ENCODE measurements at regions not wholly inside any gene's neighbourhood (a gene's known extent, or its start where the extent isn't known, plus 50 kb on each side); places are given as distances from the start of the nearest gene placed in this dataset.
"Not testable (repeated sequence)": the region's sequence is repeated elsewhere in the genome, so short reads cannot be mapped to it uniquely, and the experiment has no call there.

DNA sequence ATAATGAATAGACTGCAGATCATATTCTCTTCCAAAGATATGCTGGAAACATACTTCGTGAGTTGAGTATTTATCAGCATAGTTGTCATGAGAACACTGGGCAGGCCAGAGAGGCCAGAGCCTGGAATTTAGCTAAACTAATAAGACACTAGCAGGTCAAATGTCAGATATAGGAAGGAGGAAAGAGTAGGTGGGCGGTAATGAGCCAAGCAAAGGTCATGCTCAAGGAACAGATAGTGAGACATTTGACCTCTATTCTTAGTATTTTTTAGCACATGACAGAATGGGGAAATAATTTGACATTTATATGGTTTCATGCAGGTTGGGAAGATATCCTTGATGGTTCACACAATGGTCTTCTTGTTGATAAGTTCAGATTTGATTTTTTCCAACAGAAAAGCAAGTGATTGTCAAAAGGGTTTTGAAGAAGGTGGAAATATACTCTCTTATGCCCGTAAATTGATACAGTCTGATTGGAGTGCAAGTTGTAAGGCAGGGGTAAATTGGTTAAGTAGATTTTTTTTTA lies 99.6 kb upstream of the GOLGA6L4 start:
- not testable (repeated sequence) for H3K36me3 Mint-ChIP-seq, DNase-seq, H3K9me3 Mint-ChIP-seq
- H3K4me1 Mint-ChIP-seq = peaks cover 3 to 13% of the 10 kb centered on the region in 2 donors
- peak overlapping the region; percentile 16 to 22 for H3K4me3 Mint-ChIP-seq
- peak; percentile 61 to 64 for ATAC-seq (replicated peaks)
- H3K27me3 Mint-ChIP-seq = peaks cover 13 to 31% of the 10 kb centered on the region in 2 donors
- H3K27ac Mint-ChIP-seq = peak overlapping the region; percentile 60

DNA sequence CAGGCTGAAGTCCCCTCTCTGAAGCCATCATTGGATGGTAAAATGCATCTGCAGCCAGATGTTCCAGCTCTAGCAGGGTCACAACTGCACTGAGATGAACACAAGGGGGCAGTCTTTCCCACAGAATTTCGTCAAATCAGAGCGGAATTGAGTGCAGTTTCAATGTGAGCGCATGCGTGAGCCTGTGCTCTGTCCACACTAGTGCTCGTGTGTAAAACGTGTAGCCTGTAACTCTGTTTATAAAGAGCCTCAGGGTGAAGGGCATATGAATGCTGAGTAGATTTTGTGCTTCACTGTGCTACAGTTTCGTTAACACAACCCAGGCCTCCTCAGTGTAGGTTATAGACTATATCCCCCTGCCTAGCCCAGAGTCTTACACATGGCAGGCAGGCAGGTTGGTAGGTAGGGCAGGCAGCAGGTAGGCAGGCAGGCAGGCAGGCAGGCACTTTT lies 92.7 kb upstream of the GOLGA6L4 start:
- ATAC-seq (replicated peaks) (peak; percentile 99 to 100), DNase-seq (peak; percentile 73)
- Mint-ChIP-seq H3K27me3 (peaks cover 12 to 30% of the 10 kb centered on the region in 2 donors), H3K27ac (no peak overlapping the region), H3K4me3 (peak overlapping the region in 1 of 2 donors; percentile 46), H3K4me1 (peaks cover 7 to 13% of the 10 kb centered on the region in 2 donors), H3K36me3 (no peaks in the 10 kb centered on the region), H3K9me3 (no peaks in the 10 kb centered on the region)

DNA sequence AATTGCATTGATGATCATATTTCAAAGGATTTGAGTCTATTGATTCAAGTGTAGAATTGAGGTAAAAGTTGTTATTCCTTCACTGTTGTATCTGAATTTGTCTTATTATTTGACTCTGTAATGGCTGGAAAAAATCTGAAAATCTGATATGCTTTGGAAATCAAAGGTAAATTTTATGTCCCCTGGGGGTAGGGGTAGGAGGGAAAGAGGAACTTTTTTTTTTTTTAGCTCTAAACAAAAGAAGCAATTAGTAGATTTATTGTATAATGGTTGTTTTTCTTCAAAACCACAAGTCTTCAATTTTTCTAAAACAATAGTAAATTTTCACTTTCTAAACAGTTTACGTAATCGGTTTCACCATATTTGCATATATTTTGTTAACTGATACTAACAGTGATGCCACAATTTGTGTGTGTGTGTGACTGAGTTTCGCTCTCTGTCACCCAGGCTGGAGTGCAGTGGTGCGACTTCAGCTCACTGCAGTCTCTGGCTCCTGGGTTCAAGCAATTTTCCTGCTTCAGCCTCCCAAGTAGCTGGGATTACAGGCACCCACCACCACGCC lies 91.7 kb upstream of the GOLGA6L4 start:
- peaks cover 13 to 26% of the 10 kb centered on the region in 2 donors for H3K27me3 Mint-ChIP-seq
- H3K9me3 Mint-ChIP-seq = no peaks in the 10 kb centered on the region
- no peak for ATAC-seq (replicated peaks)
- no peaks in the 10 kb centered on the region for H3K36me3 Mint-ChIP-seq
- H3K4me1 Mint-ChIP-seq = peaks cover 7 to 13% of the 10 kb centered on the region in 2 donors
- H3K4me3 Mint-ChIP-seq = no peak overlapping the region
- no peak for DNase-seq
- no peak overlapping the region for H3K27ac Mint-ChIP-seq

DNA sequence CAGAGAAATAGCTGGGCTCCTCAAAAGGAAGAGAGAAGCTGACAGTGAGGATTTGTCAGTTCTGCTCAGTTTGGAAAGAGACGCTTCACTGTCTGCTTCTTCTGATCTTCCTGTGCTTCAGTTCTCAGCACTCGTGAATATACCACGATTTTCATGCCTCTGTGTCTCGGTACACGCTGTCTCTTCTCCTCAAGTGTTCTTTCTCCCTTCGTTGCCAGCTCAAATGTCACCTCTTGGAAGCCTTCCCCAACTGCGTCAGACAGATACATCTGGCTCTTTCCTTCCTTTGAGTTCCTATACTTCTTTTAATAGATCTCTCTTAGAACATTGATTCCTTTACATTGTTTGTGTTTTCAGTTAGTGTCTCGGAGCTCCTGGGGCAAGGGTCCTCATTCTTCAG lies 90.6 kb upstream of the GOLGA6L4 start:
- not testable (repeated sequence) for ATAC-seq (replicated peaks); H3K9me3 Mint-ChIP-seq

DNA sequence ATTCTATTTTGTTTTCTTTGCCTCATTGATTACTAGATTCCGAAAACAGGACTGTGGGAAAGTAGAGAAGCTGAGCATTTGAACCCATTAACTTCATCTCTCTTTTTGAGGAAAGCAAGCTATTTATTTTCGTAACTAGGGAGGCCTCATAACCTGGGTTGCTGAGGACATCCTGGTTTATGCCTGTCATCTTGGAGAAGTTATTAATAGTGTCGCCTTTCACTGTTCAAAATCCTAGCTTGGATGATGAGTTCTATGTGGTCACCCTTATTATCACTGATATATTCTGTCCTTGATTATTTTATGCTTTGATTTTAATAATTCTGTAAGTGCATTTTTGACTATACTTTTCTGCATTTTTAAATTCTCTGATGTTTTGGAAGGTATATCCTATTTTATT lies 89.3 kb upstream of the GOLGA6L4 start:
- not testable (repeated sequence) for ATAC-seq (replicated peaks); H3K36me3 Mint-ChIP-seq; H3K9me3 Mint-ChIP-seq; DNase-seq; H3K4me3 Mint-ChIP-seq; H3K27ac Mint-ChIP-seq
- Mint-ChIP-seq H3K27me3 (peaks cover 12 to 16% of the 10 kb centered on the region in 2 donors), H3K4me1 (peaks cover 7 to 13% of the 10 kb centered on the region in 2 donors)

More for the DNA sequence above, 90.6 kb upstream of the GOLGA6L4 start:
- not testable (repeated sequence) for DNase-seq, H3K27ac Mint-ChIP-seq, H3K4me3 Mint-ChIP-seq, H3K36me3 Mint-ChIP-seq
- Mint-ChIP-seq H3K4me1 (peaks cover 7 to 13% of the 10 kb centered on the region in 2 donors), H3K27me3 (peaks cover 17 to 25% of the 10 kb centered on the region in 2 donors)

DNA sequence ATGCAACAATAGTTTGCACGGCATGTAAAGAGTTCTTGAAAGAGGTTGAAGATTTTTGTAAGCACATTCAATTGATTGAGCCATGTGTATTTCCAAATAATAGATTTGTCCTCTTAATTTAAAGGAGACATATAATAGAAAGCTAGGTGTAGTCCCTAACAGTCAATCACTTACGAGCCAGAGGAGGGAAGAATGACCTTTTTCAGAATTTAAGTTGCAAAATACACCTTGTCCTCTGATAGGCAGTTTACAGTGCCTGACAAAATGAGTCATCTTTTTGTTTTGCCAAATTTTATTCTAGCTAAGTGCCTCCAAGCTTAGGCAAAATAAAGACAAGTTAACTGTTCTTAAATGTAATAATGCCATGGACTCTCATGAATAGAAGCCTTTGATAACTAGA lies 88.3 kb upstream of the GOLGA6L4 start:
- Mint-ChIP-seq H3K4me1 (peaks cover 7 to 15% of the 10 kb centered on the region in 2 donors), H3K27me3 (peaks cover 11 to 14% of the 10 kb centered on the region in 2 donors)
- H3K36me3 Mint-ChIP-seq; DNase-seq; H3K4me3 Mint-ChIP-seq; H3K9me3 Mint-ChIP-seq; ATAC-seq (replicated peaks); H3K27ac Mint-ChIP-seq: not testable (repeated sequence)

DNA sequence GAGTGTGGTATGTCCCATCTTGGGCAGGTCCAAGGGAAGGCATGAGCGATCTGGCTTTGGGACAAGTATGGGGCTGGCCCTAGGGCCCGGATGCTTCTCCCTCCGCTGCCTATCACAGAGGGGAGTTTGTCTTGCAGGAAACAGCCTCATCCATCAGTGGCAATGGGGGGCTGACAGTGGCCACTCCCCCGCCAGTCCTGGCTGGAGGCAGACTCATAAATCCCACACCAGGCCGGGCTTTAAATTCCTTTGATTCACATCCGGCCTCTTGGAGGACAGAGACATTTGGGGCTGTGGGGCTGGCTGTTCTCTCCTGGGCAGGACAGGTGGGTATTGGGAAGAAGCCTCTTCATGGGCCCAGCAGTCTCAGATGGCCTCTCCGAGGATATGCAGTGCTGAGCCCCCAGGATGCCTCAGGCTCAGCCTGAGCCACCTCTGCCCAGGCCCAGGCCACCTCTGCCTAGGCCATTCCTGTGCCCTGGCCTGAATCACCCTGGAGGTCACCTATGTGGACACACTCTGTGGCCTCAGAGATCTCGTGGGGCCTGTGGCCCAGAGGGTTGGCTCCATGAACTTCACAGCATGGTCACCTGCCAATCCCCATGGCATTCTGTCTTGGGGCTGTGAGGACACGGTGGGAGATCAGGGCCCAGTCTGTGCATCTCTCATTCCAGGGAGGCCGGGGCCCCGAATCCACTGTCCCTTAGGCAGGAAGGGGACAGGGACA lies 84.2 kb upstream of the GOLGA6L4 start:
- Mint-ChIP-seq H3K4me3 (no peak overlapping the region), H3K9me3 (no peaks in the 10 kb centered on the region), H3K36me3 (no peaks in the 10 kb centered on the region), H3K4me1 (peaks cover 6 to 22% of the 10 kb centered on the region in 2 donors), H3K27me3 (peaks cover 15 to 23% of the 10 kb centered on the region in 2 donors), H3K27ac (no peak overlapping the region)
- DNase-seq = no peak
- ATAC-seq (replicated peaks) = no peak

DNA sequence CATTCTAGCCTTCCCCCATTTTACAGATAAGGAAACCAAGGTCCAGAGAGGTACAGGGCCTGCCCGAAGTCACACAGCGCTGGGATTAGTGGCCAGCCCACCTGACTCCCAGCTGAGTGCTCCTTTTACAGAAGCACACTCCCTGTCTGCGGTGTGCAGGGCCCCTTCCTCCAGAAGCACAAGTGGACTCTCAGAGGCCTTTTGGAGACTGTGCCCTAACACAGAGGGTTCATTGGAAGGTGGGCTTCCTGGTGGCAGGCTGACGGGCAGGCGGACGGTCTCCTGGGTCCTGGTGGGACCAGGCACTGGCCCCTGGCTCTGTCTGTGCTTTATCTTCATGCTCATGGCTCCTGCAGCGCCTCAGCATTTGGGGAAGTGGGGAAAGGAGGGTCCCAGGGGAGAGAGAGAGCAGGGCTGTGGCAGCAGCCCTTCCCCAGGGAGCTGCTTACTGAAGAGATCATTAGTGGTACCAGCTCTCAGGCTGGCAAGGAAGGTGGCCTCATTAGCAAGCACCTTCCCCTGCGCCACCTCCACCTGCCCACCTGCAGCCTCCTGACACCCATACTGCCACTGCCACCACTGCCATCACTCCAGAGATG lies 83.1 kb upstream of the GOLGA6L4 start:
- H3K4me1 Mint-ChIP-seq = peaks cover 6 to 22% of the 10 kb centered on the region in 2 donors

DNA sequence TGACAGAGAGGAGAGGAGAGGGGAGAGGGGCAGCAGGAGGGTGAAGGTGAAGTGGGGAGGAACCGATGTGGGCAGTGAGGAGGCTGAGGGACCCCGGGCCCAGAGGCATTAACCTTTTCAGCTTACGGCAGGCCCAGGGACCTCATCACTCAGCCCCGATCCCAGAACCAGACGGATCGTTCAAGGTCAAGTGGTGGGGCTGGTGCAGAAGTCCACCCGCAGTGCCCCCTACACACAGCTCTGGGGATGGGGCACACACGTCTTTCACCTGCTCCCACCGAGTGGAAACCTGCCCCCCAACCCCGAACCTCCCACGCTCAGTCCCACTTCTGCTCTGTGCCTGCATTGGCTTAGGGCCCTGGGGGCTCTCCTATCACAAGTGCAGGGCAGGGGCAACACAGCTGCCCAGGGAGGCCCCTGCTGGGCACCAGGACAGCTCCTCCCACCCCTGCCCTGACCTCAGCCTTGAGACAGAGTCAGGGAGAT lies 81.9 kb upstream of the GOLGA6L4 start:
- not testable (repeated sequence) for ATAC-seq (replicated peaks); H3K9me3 Mint-ChIP-seq; H3K4me3 Mint-ChIP-seq; H3K36me3 Mint-ChIP-seq; H3K27ac Mint-ChIP-seq; DNase-seq
- peaks cover 6 to 22% of the 10 kb centered on the region in 2 donors for H3K4me1 Mint-ChIP-seq
- H3K27me3 Mint-ChIP-seq = peaks cover 30 to 38% of the 10 kb centered on the region in 2 donors

More for the DNA sequence above, 83.1 kb upstream of the GOLGA6L4 start:
- not testable (repeated sequence) for H3K36me3 Mint-ChIP-seq, H3K9me3 Mint-ChIP-seq, H3K4me3 Mint-ChIP-seq, H3K27ac Mint-ChIP-seq
- ATAC-seq (replicated peaks) (peak; percentile 92 to 98), DNase-seq (peak; percentile 42)
- H3K27me3 Mint-ChIP-seq = peaks cover 25 to 31% of the 10 kb centered on the region in 2 donors

DNA sequence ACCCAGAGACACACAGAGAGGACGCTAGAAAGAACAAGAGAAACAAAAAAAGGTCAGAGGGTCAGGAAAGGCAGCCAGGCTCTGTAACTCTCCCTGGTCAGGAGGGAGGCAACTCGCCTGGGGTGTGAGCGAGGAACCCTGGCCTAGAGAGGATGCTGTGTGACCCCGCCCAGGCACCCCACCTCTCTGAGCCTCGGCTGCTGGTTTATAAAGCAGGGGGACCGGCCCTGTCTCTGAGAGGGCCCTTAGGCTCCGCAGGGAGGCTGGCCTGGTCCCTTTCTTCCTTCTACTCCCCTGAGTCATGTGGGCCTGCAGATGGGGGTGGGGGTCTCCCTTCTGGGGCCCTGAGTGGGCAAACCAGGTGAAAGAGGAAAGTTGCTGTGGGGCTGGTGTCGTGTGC lies 81.3 kb upstream of the GOLGA6L4 start:
- Mint-ChIP-seq H3K4me1 (peaks cover 6 to 22% of the 10 kb centered on the region in 2 donors), H3K27me3 (peaks cover 25 to 33% of the 10 kb centered on the region in 2 donors)
- ATAC-seq (replicated peaks); H3K4me3 Mint-ChIP-seq; H3K9me3 Mint-ChIP-seq; DNase-seq; H3K27ac Mint-ChIP-seq; H3K36me3 Mint-ChIP-seq: not testable (repeated sequence)

DNA sequence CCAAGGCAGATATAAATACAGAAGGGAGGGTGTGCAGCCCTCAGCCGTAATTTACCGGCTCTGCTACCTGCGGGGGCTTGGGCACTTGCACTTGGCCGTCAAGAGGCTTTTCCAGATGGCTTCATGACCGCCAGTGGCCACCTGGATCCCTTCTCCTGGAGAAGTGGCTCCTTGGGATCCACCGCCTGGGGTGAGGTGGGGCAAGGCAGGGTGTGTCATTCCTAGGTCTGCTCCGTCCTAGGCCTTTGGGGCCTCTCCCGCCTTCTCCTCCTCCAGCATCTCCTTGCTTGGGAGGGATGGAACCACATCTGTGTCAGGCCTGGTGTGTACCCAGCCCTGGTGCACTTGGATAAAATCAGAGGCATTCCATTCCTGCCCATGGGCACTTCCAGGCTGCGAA lies 80.8 kb upstream of the GOLGA6L4 start:
- Mint-ChIP-seq H3K27me3 (peaks cover 25 to 33% of the 10 kb centered on the region in 2 donors), H3K4me1 (peaks cover 6 to 22% of the 10 kb centered on the region in 2 donors)
- not testable (repeated sequence) for H3K36me3 Mint-ChIP-seq; H3K4me3 Mint-ChIP-seq; DNase-seq; ATAC-seq (replicated peaks); H3K27ac Mint-ChIP-seq; H3K9me3 Mint-ChIP-seq

DNA sequence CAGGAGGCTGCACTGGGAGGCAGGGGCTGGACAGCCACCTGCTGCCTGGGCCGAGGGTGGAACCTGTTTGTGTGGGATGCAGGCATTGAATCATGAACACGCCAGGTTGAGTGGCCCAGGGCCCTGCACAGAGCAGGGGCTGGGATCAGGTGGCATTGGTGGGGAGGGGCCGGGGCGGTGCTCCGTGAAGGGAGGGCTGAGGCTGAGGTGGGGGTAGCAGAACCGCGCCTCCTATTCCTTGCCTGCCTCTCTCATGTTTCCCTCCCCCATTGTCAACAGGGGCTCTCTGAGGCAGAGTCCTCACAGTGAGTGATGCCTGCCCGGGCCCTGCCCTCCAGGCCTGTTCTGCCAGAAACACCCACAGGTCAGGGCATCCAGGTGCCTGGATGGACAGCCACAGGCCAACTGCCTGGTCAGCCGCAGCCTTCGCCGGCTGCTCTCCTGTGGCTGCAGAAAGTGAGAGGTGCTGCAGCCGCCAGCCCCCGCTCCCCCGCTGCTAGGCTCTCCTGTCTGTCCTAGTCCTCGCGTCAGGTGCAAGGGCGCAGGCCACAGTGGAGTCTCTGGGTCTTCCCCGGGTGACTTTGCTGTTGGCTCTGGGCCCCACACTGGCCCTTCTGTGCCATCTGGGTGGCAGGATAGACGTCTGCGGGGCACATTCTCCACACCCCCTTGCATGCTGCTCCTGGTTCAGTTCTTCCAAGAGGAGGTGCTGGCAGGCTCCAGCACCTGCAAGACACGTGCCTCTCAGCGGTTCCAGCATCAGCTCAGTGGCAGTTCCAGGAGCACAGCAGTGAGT lies 79.6 kb upstream of the GOLGA6L4 start:
- DNase-seq; H3K4me3 Mint-ChIP-seq; H3K9me3 Mint-ChIP-seq; H3K36me3 Mint-ChIP-seq; ATAC-seq (replicated peaks); H3K27ac Mint-ChIP-seq: not testable (repeated sequence)
- H3K27me3 Mint-ChIP-seq = peaks cover 25 to 33% of the 10 kb centered on the region in 2 donors
- peaks cover 6 to 22% of the 10 kb centered on the region in 2 donors for H3K4me1 Mint-ChIP-seq

DNA sequence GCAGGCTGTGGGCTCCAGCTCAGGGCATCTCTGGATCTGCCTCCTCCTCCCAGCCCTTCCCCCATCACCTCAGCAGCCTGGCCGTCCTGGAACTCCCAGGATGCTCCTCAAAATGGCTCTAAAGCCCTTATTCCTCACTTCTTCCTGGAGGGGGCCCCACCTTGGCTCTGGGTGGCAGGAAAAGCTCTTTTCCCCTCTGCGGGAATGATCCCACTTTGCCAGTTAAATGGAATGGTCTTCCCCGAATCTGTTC lies 79.1 kb upstream of the GOLGA6L4 start:
- not testable (repeated sequence) for H3K27ac Mint-ChIP-seq; H3K9me3 Mint-ChIP-seq; H3K36me3 Mint-ChIP-seq; DNase-seq; ATAC-seq (replicated peaks); H3K4me3 Mint-ChIP-seq
- peaks cover 25 to 33% of the 10 kb centered on the region in 2 donors for H3K27me3 Mint-ChIP-seq
- H3K4me1 Mint-ChIP-seq = peaks cover 6 to 22% of the 10 kb centered on the region in 2 donors

Measured in stimulated activated naive B cell treated with anti-CD40 and anti-IgM and Interleukin-4, amounts not matched to agents 10 μg/mL and 1 μg/mL and 100 μg/mL, for 72 hours (primary cell).